GM23338 (cell line): ENCODE measurements at regions not wholly inside any gene's neighbourhood (a gene's known extent, or its start where the extent isn't known, plus 50 kb on each side); places are given as distances from the start of the nearest gene placed in this dataset.

ENCODE experiments used
- ATAC-seq: fragments of 200-7000 bp; cut with Tn5 transposase; 3 replicates; pipeline ENCODE4 v1.9.1; 2020
- DNase-seq: peaks from one replicate; pipeline ENCODE4 v3.0.0-alpha.2; 2015; ENCODE audit warnings: low spot score
- H2AFZ ChIP-seq: fragments of 200-600 bp; sonication (generic); 2 replicates; pipeline ENCODE4 v1.8.0; 2016; ENCODE audit warnings: antibody characterized with exemption, mild to moderate bottlenecking, moderate library complexity
- H3F3A ChIP-seq: fragments of 200-600 bp; sonication (generic); replicated peaks from 2 replicates; pipeline ENCODE4 v1.8.0; 2017; ENCODE audit warnings: antibody characterized with exemption, mixed run types, low read depth
- H3K27ac ChIP-seq: fragments of 200-600 bp; sonication (generic); 2 replicates; pipeline ENCODE4 v1.6.1; 2016; ENCODE audit warnings: low read depth
- H3K27me3 ChIP-seq: fragments of 200-600 bp; sonication (generic); 2 replicates; pipeline ENCODE4 v1.8.0; 2016; ENCODE audit warnings: mild to moderate bottlenecking, mixed run types, moderate library complexity; ENCODE audit not compliant: insufficient read depth
- H3K36me3 ChIP-seq: fragments of 200-600 bp; sonication (generic); 2 replicates; pipeline ENCODE4 v1.8.0; 2016; ENCODE audit warnings: mild to moderate bottlenecking; ENCODE audit not compliant: insufficient read depth
- H3K4me1 ChIP-seq: fragments of 200-600 bp; sonication (generic); 2 replicates; pipeline ENCODE4 v1.8.0; 2016; ENCODE audit warnings: mild to moderate bottlenecking, moderate library complexity; ENCODE audit not compliant: insufficient read depth
- H3K4me2 ChIP-seq: fragments of 200-600 bp; sonication (generic); 2 replicates; pipeline ENCODE4 v1.7.1; 2017; ENCODE audit warnings: mixed run types
- H3K4me3 ChIP-seq: fragments of 200-600 bp; sonication (generic); 2 replicates; pipeline ENCODE4 v1.6.1; 2016; ENCODE audit warnings: mixed run types
- H3K79me2 ChIP-seq: fragments of 200-600 bp; sonication (generic); replicated peaks from 2 replicates; pipeline ENCODE4 v1.8.0; 2017; ENCODE audit warnings: mild to moderate bottlenecking; ENCODE audit not compliant: insufficient read depth
- H3K9me2 ChIP-seq: fragments of 200-600 bp; sonication (generic); 2 replicates; pipeline ENCODE4 v1.8.0; 2017; ENCODE audit not compliant: insufficient read depth
- H4K20me1 ChIP-seq: fragments of 200-600 bp; sonication (generic); replicated peaks from 2 replicates; pipeline ENCODE4 v1.8.0; 2017; ENCODE audit warnings: mild to moderate bottlenecking; ENCODE audit not compliant: insufficient read depth
- H3K27ac Mint-ChIP-seq: 2 replicates; pipeline ENCODE4 v1.8.0; 2020; ENCODE audit warnings: inconsistent platforms, mild to moderate bottlenecking, moderate library complexity, mixed read lengths
- H3K27me3 Mint-ChIP-seq: 3 replicates; pipeline ENCODE4 v1.8.0; 2022; ENCODE audit warnings: low read depth, mild to moderate bottlenecking, moderate library complexity, mixed read lengths, inconsistent platforms; ENCODE audit not compliant: insufficient read depth, poor library complexity
- H3K36me3 Mint-ChIP-seq: 3 replicates; pipeline ENCODE4 v1.8.0; 2021; ENCODE audit warnings: low read depth, mild to moderate bottlenecking, inconsistent platforms, moderate library complexity, mixed read lengths
- H3K4me1 Mint-ChIP-seq: 3 replicates; pipeline ENCODE4 v1.8.0; 2020; ENCODE audit warnings: mild to moderate bottlenecking, inconsistent platforms, mixed read lengths
- H3K4me3 Mint-ChIP-seq: 3 replicates; pipeline ENCODE4 v1.8.0; 2021; ENCODE audit warnings: moderate library complexity, mild to moderate bottlenecking, inconsistent platforms, mixed read lengths
- H3K9me3 Mint-ChIP-seq: 3 replicates; pipeline ENCODE4 v1.8.0; 2020; ENCODE audit warnings: moderate library complexity, mild to moderate bottlenecking, inconsistent platforms, mixed read lengths
- CREB1 ChIP-seq: fragments of 250-450 bp; sonication (Bioruptor Pico); IDR thresholded peaks from 2 replicates; pipeline ENCODE4 v1.5.0; 2020; ENCODE audit warnings: low read depth, mild to moderate bottlenecking, moderate library complexity
- CTCF ChIP-seq, 2 experiments: fragments of 200-600 bp in 1 of 2; sonication (generic) in 1 of 2; conservative IDR thresholded peaks; 2 replicates each; pipeline versions ENCODE4 v1.5.1 to v1.6.1; 2016 to 2017; ENCODE audit warnings: antibody characterized with exemption in 2 of 2, low read depth in 2 of 2, mild to moderate bottlenecking in 2 of 2, moderate library complexity in 1 of 2
- ETS1 ChIP-seq: IDR thresholded peaks from 2 replicates; pipeline ENCODE4 v1.6.1; 2016; ENCODE audit warnings: antibody characterized with exemption
- EZH2 ChIP-seq: fragments of 200-600 bp; sonication (generic); IDR thresholded peaks from one replicate; pipeline ENCODE4 v1.8.0; 2017; ENCODE audit warnings: antibody characterized with exemption, mild to moderate bottlenecking, low read depth; ENCODE audit not compliant: unreplicated experiment
- EZH2phosphoT487 ChIP-seq: fragments of 200-600 bp; sonication (generic); IDR thresholded peaks from one replicate; pipeline ENCODE4 v1.8.1; 2018; ENCODE audit warnings: antibody characterized with exemption; ENCODE audit not compliant: unreplicated experiment
- JUNB ChIP-seq: IDR thresholded peaks from one replicate; pipeline ENCODE4 v1.6.1; 2016; ENCODE audit warnings: antibody characterized with exemption; ENCODE audit not compliant: unreplicated experiment
- NANOG ChIP-seq: IDR thresholded peaks from 2 replicates; pipeline ENCODE4 v1.6.1; 2016; ENCODE audit warnings: antibody characterized with exemption, borderline replicate concordance
- POLR2AphosphoS5 ChIP-seq: IDR thresholded peaks from 2 replicates; pipeline ENCODE4 v1.6.1; 2016; ENCODE audit warnings: antibody characterized with exemption, low read depth
- REST ChIP-seq: IDR thresholded peaks from one replicate; pipeline ENCODE4 v1.6.1; 2018; ENCODE audit warnings: antibody characterized with exemption; ENCODE audit not compliant: unreplicated experiment
- STAT1 ChIP-seq: IDR thresholded peaks from one replicate; pipeline ENCODE4 v1.6.1; 2016; ENCODE audit warnings: antibody characterized with exemption; ENCODE audit not compliant: unreplicated experiment
- ZNF114 ChIP-seq: fragments of 250-450 bp; sonication (Bioruptor Pico); IDR thresholded peaks from 2 replicates; pipeline ENCODE4 v1.5.0; 2020; ENCODE audit warnings: mild to moderate bottlenecking, moderate library complexity
- ZNF331 ChIP-seq: fragments of 250-450 bp; sonication (Bioruptor Pico); IDR thresholded peaks from 2 replicates; pipeline ENCODE4 v1.5.0; 2020; ENCODE audit warnings: low read depth, mild to moderate bottlenecking, moderate library complexity
- ZNF462 ChIP-seq: fragments of 250-450 bp; sonication (Bioruptor Pico); IDR thresholded peaks from 2 replicates; pipeline ENCODE4 v1.5.0; 2020; ENCODE audit warnings: mild to moderate bottlenecking, moderate library complexity

GRCh38 chr4:126465341-126465740, 1150.6 kb downstream of the FAT4 start:
- Mint-ChIP-seq H3K9me3 (no peaks in the 10 kb centered on the region), H3K4me3 (no peak overlapping the region), H3K36me3 (no peaks in the 10 kb centered on the region), H3K27ac (no peak overlapping the region), H3K4me1 (no peaks in the 10 kb centered on the region), H3K27me3 (no peaks in the 10 kb centered on the region)
- TF ChIP-seq ETS1 = no peak
- TF ChIP-seq ZNF114 (CRISPR knock-in tag) = no peak
- no peak for TF ChIP-seq POLR2AphosphoS5
- no peak for TF ChIP-seq CREB1 (CRISPR knock-in tag)
- no peak for TF ChIP-seq ZNF331 (CRISPR knock-in tag)
- TF ChIP-seq STAT1 = no peak
- no peak for TF ChIP-seq EZH2phosphoT487
- no peak for TF ChIP-seq NANOG
- TF ChIP-seq EZH2 = no peak
- TF ChIP-seq JUNB = no peak
- no peak for TF ChIP-seq CTCF (conservative IDR thresholded peaks at IDR 0.05; ENCODE audit: low read depth in 2 of 2)
- no peak for TF ChIP-seq REST
- no peak for TF ChIP-seq ZNF462 (CRISPR knock-in tag)
- Histone ChIP-seq H3K4me2 (no peak overlapping the region), H3K27me3 (no peaks in the 10 kb centered on the region), H3F3A (no peaks in the 10 kb centered on the region), H3K36me3 (no peaks in the 10 kb centered on the region), H2AFZ (no peak overlapping the region), H3K4me1 (no peaks in the 10 kb centered on the region), H3K79me2 (no peaks in the 10 kb centered on the region), H4K20me1 (no peaks in the 10 kb centered on the region), H3K4me3 (no peak overlapping the region), H3K27ac (no peak overlapping the region), H3K9me2 (no peaks in the 10 kb centered on the region)
- ATAC-seq (no peak), DNase-seq (no peak)
